ENCODE measurements at regions not wholly inside any gene's neighbourhood (a gene's known extent, or its start where the extent isn't known, plus 50 kb on each side); places are given as distances from the start of the nearest gene placed in this dataset.

DNA sequence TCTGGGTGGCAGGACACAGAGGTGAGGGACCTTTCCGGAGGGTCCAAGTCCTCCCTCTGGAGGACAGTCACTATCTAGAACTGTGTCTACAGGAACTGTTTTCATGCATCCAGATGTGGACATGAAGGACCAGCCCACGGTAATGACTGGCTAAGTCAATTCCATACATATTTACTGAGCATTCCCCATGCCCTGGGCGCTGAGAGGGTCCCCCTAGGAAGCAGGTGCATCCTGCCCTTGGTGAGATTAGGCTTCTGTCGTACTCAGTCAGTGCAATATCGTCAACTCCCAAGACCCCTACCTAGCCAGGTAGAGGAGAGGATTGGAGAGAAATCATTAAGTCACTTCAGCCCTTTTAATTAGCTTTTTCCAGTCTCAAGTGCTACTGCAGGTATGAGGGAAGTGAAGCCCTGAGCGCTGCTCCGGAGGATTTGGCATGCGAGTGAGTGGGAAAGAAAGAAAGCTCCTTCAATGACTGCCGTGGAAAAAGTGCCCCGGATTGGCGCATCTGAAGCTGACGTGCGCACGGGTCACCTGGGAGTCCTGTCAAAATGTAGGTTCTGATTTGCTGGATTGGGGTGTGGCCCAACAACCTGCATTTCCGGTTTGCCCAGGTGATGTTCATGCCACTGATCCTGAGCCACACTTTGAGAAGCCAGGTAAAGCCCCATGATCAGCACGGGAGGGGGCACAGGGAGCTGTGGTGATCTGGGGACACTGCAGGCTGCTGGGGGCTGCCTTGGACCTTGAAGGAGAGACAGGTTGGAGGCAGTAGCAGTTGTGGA, 367.4 kb upstream of the TNRC6C start:
- TF ChIP-seq, protein P1, sequence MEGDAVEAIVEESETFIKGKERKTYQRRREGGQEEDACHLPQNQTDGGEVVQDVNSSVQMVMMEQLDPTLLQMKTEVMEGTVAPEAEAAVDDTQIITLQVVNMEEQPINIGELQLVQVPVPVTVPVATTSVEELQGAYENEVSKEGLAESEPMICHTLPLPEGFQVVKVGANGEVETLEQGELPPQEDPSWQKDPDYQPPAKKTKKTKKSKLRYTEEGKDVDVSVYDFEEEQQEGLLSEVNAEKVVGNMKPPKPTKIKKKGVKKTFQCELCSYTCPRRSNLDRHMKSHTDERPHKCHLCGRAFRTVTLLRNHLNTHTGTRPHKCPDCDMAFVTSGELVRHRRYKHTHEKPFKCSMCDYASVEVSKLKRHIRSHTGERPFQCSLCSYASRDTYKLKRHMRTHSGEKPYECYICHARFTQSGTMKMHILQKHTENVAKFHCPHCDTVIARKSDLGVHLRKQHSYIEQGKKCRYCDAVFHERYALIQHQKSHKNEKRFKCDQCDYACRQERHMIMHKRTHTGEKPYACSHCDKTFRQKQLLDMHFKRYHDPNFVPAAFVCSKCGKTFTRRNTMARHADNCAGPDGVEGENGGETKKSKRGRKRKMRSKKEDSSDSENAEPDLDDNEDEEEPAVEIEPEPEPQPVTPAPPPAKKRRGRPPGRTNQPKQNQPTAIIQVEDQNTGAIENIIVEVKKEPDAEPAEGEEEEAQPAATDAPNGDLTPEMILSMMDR (conservative IDR thresholded peaks at IDR 0.05) = no peak
- no peak for TF ChIP-seq EZH2 (IDR thresholded peaks at IDR 0.05; ENCODE audit: low read depth)
